OCI-LY7 (cell line): ENCODE measurements at regions not wholly inside any gene's neighbourhood (a gene's known extent, or its start where the extent isn't known, plus 50 kb on each side); places are given as distances from the start of the nearest gene placed in this dataset.

Experiments used
- EZH2phosphoT487 ChIP-seq: fragments of 200-600 bp; sonication (generic); IDR thresholded peaks from 2 replicates; pipeline ENCODE4 v1.6.1; 2018; ENCODE audit warnings: low read depth, borderline replicate concordance, mild to moderate bottlenecking, mixed run types, antibody characterized with exemption, low read length, moderate library complexity, mixed read lengths
- TF ChIP-seq, protein P1 (sequence below): fragments of 200-600 bp; sonication (generic); conservative IDR thresholded peaks from 2 replicates; pipeline ENCODE4 v1.5.1; 2014; ENCODE audit warnings: mild to moderate bottlenecking, antibody characterized with exemption, low read length, moderate library complexity, mixed read lengths

DNA sequence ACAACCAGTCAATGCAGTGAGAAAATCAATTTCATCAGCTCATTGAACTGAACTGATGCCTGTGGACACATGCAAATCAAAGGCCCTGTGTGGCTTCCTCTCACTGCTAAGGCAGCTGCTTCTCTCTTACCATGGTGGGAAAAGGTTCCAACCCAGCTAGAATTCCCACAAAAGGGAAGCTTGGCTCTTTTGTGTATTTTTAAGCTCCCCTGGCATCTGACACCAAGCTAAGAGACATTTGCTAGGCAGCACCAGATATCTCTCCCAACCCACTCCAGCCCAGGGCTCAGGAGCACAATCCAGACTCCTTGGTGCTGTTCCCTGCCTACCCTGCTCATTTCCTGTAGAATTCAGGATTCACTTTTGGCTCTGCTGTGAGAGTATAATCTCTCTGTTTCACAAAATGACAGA lies 129.6 kb downstream of the GXYLT1 start:
- TF ChIP-seq, protein P1, sequence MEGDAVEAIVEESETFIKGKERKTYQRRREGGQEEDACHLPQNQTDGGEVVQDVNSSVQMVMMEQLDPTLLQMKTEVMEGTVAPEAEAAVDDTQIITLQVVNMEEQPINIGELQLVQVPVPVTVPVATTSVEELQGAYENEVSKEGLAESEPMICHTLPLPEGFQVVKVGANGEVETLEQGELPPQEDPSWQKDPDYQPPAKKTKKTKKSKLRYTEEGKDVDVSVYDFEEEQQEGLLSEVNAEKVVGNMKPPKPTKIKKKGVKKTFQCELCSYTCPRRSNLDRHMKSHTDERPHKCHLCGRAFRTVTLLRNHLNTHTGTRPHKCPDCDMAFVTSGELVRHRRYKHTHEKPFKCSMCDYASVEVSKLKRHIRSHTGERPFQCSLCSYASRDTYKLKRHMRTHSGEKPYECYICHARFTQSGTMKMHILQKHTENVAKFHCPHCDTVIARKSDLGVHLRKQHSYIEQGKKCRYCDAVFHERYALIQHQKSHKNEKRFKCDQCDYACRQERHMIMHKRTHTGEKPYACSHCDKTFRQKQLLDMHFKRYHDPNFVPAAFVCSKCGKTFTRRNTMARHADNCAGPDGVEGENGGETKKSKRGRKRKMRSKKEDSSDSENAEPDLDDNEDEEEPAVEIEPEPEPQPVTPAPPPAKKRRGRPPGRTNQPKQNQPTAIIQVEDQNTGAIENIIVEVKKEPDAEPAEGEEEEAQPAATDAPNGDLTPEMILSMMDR = no peak
- no peak for TF ChIP-seq EZH2phosphoT487
